Endothelial cell of umbilical vein (primary cell): ENCODE measurements at regions not wholly inside any gene's neighbourhood (a gene's known extent, or its start where the extent isn't known, plus 50 kb on each side); places are given as distances from the start of the nearest gene placed in this dataset.

Experiments
- BruUV-seq: library from RNA; stranded (reverse); fragments of 400-500 nt; replicated peaks from 2 replicates; lab custom pipeline; 2021; lab: Mats Ljungman, UMichigan
- CTCF ChIA-PET: fragments of 300-600, 350-600 bp; sonication (Branson Sonifier 250); formaldehyde crosslinking; loops from one replicate; lab custom pipeline; 2021; ENCODE audit warnings: antibody characterized with exemption, inconsistent platforms; lab: Charles Lee
- POLR2A ChIA-PET: fragments of 300-600, 350-600 bp; sonication (Branson Sonifier 250); formaldehyde crosslinking; loops from one replicate; lab custom pipeline; 2021; ENCODE audit warnings: antibody characterized with exemption, inconsistent platforms; lab: Charles Lee
- DNase-seq: peaks from one replicate; pipeline ENCODE4 v3.0.0-alpha.2; 2011; ENCODE audit warnings: low read depth, low spot score
- FAIRE-seq: peaks from 2 replicates; lab custom pipeline; 2011; peaks lifted over from hg19 to GRCh38; lab: Jason Lieb, UNC
- H2AFZ ChIP-seq: 2 replicates; pipeline ENCODE4 v1.6.0; 2012; ENCODE audit warnings: low read depth, low read length, control low read depth, inconsistent platforms
- H3K27ac ChIP-seq: 2 replicates; pipeline ENCODE4 v1.5.1; 2011; ENCODE audit warnings: low read depth, mild to moderate bottlenecking, control low read depth, low read length, moderate library complexity; ENCODE audit not compliant: insufficient read depth
- H3K27me3 ChIP-seq, 2 experiments: 2 replicates each; pipeline versions ENCODE4 v1.6.0 to v1.6.1; 2011; ENCODE audit warnings: low read length in 2 of 2, mixed read lengths in 1 of 2; ENCODE audit not compliant: control insufficient read depth in 2 of 2, insufficient read depth in 2 of 2
- H3K36me3 ChIP-seq, 2 experiments: 2 replicates in 1 of 2; 3 replicates in 1 of 2; pipeline ENCODE4 v1.5.1; 2011; ENCODE audit warnings: low read length in 2 of 2, mild to moderate bottlenecking in 1 of 2, moderate library complexity in 1 of 2; ENCODE audit not compliant: control insufficient read depth in 2 of 2, insufficient read depth in 2 of 2; ENCODE audit errors: extremely low read depth in 1 of 2
- H3K4me1 ChIP-seq: 3 replicates; pipeline ENCODE4 v1.5.1; 2011; ENCODE audit warnings: mild to moderate bottlenecking, low read length; ENCODE audit not compliant: control insufficient read depth, insufficient read depth; ENCODE audit errors: extremely low read depth
- H3K4me2 ChIP-seq: 2 replicates; pipeline ENCODE4 v1.6.1; 2011; ENCODE audit warnings: low read length, control low read depth, mixed read lengths; ENCODE audit not compliant: insufficient read depth
- H3K4me3 ChIP-seq, 3 experiments: fragments of 200-600 bp in 1 of 3; sonication (generic), shearing (Covaris generic) in 1 of 3; replicated peaks in 1 of 3; 2 replicates each; pipeline ENCODE4 v1.5.1; 2011 to 2016; ENCODE audit warnings: control low read depth in 3 of 3, low read length in 3 of 3, mild to moderate bottlenecking in 2 of 3, inconsistent platforms in 1 of 3, low read depth in 1 of 3, moderate library complexity in 1 of 3; ENCODE audit not compliant: insufficient read depth in 1 of 3
- H3K79me2 ChIP-seq: 2 replicates; pipeline ENCODE4 v1.6.0; 2012; ENCODE audit warnings: low read length, inconsistent platforms; ENCODE audit not compliant: control insufficient read depth, insufficient read depth
- H3K9ac ChIP-seq: replicated peaks from 2 replicates; pipeline ENCODE3; 2011; ENCODE audit warnings: low read length, control low read depth; ENCODE audit not compliant: insufficient read depth; ENCODE audit errors: extremely low read depth
- H3K9me1 ChIP-seq: replicated peaks from 3 replicates; pipeline ENCODE4 v1.6.0; 2011; ENCODE audit warnings: mild to moderate bottlenecking, low read length; ENCODE audit not compliant: control insufficient read depth, insufficient read depth; ENCODE audit errors: extremely low read depth
- H3K9me3 ChIP-seq: replicated peaks from 2 replicates; pipeline ENCODE4 v1.5.1; 2012; ENCODE audit warnings: low read length, inconsistent platforms; ENCODE audit not compliant: control insufficient read depth, insufficient read depth
- H4K20me1 ChIP-seq: replicated peaks from 2 replicates; pipeline ENCODE3; 2011; ENCODE audit warnings: mild to moderate bottlenecking, low read length; ENCODE audit not compliant: control insufficient read depth, insufficient read depth; ENCODE audit errors: extremely low read depth
- CTCF ChIP-seq, 2 donors: IDR thresholded peaks; 1 replicate in 1 of 2; 2 replicates in 1 of 2; pipeline ENCODE4 v1.5.1; 2011; ENCODE audit warnings: low read length in 2 of 2, mild to moderate bottlenecking in 2 of 2, moderate library complexity in 2 of 2, control low read depth in 1 of 2, inconsistent platforms in 1 of 2, low read depth in 1 of 2; ENCODE audit not compliant: insufficient read depth in 1 of 2; ENCODE audit errors: extremely low read depth in 1 of 2
- EZH2 ChIP-seq: IDR thresholded peaks from 2 replicates; pipeline ENCODE4 v1.6.1; 2012; ENCODE audit warnings: borderline replicate concordance, low read depth, mild to moderate bottlenecking, moderate library complexity, low read length, inconsistent platforms; ENCODE audit not compliant: severe bottlenecking
- FOS ChIP-seq: IDR thresholded peaks from 2 replicates; pipeline ENCODE4 v1.6.1; 2011; ENCODE audit warnings: mild to moderate bottlenecking, low read length, moderate library complexity, borderline replicate concordance; ENCODE audit not compliant: insufficient read depth
- GATA2 ChIP-seq: IDR thresholded peaks from 2 replicates; pipeline ENCODE4 v1.7.0; 2011; ENCODE audit warnings: low read depth, mild to moderate bottlenecking, moderate library complexity, mixed read lengths, low read length; ENCODE audit not compliant: insufficient read length, insufficient read depth
- JUN ChIP-seq: IDR thresholded peaks from 2 replicates; pipeline ENCODE4 v1.6.1; 2011; ENCODE audit warnings: borderline replicate concordance, low read depth; ENCODE audit not compliant: insufficient read length, insufficient read depth
- MYC ChIP-seq: IDR thresholded peaks from one replicate; pipeline ENCODE4 v1.6.1; 2011; ENCODE audit warnings: mild to moderate bottlenecking, low read depth, low read length
- POLR2A ChIP-seq: IDR thresholded peaks from 2 replicates; pipeline ENCODE4 v1.6.1; 2012; ENCODE audit warnings: low read depth, mild to moderate bottlenecking, control low read depth, low read length
- POLR2AphosphoS5 ChIP-seq: IDR thresholded peaks from 2 replicates; pipeline ENCODE4 v1.6.1; 2012; ENCODE audit warnings: low read depth, mild to moderate bottlenecking, control low read depth, low read length, moderate library complexity; ENCODE audit not compliant: insufficient read depth
- dilution Hi-C: fragments of 300-500 bp; cut with MboI; formaldehyde crosslinking; loops from one replicate; pipeline ENCODE4 v1.15.0; 2019; ENCODE audit warnings: low sequenced_read_pairs; ENCODE audit not compliant: extremely low pct_ligation_motif_present
- intact Hi-C: fragments of 100-400 bp; cut with micrococcal nuclease; formaldehyde crosslinking; loops from one replicate; pipeline ENCODE4 v1.10.0; 2022
- TF ChIP-seq, protein P1 (sequence below): IDR thresholded peaks from 2 replicates; pipeline ENCODE4 v1.6.1; 2011; ENCODE audit not compliant: insufficient read depth, insufficient read length

GRCh38 chr7:46214526-46214925 lies 293.5 kb upstream of the IGFBP3 start:
- no TSS peak for BruUV-seq
- H3K27me3 ChIP-seq, result no peaks in the 10 kb centered on the region
- no peaks in the 10 kb centered on the region for H4K20me1 ChIP-seq
- dilution Hi-C loops (no loop called here), intact Hi-C loops (no loop called here)
- H3K4me1 ChIP-seq, result no peaks in the 10 kb centered on the region
- H3K36me3 ChIP-seq, result no peaks in the 10 kb centered on the region
- TF ChIP-seq JUN, result no peak
- TF ChIP-seq MYC, result no peak
- TF ChIP-seq POLR2A, result no peak
- TF ChIP-seq GATA2, result no peak
- ChIA-PET POLR2A (no interaction called here), CTCF (interaction anchor here (0.7 kb wide), 1 partner anchor 9 kb away, joined by 3 read pairs; no protein-coding TSS in a partner anchor)
- H2AFZ ChIP-seq, result no peak overlapping the region
- H3K4me2 ChIP-seq, result no peak overlapping the region
- DNase-seq (no peak), FAIRE-seq (no peak)
- no peak overlapping the region for H3K9ac ChIP-seq
- H3K27ac ChIP-seq, result no peak overlapping the region
- no peaks in the 10 kb centered on the region for H3K79me2 ChIP-seq
- no peak overlapping the region for H3K4me3 ChIP-seq
- no peaks in the 10 kb centered on the region for H3K9me3 ChIP-seq
- H3K9me1 ChIP-seq, result no peaks in the 10 kb centered on the region

- Histone ChIP-seq H3K27me3 (no peaks in the 10 kb centered on the region), H3K9ac (no peak overlapping the region), H3K4me1 (no peaks in the 10 kb centered on the region), H2AFZ (no peak overlapping the region), H3K27ac (no peak overlapping the region), H3K4me3 (no peak overlapping the region), H4K20me1 (no peaks in the 10 kb centered on the region), H3K9me1 (no peaks in the 10 kb centered on the region), H3K79me2 (no peaks in the 10 kb centered on the region), H3K36me3 (no peaks in the 10 kb centered on the region), H3K4me2 (no peak overlapping the region), H3K9me3 (no peaks in the 10 kb centered on the region)
- FAIRE-seq (no peak), DNase-seq (no peak)
- dilution Hi-C loops, result no loop called here
- no peak for TF ChIP-seq JUN
- TF ChIP-seq FOS, result no peak
- no peak for TF ChIP-seq CTCF (IDR thresholded peaks at IDR 0.05; ENCODE audit: extremely low read depth in 1 of 2, insufficient read depth in 1 of 2, low read depth in 1 of 2, low read length in 2 of 2)
- TF ChIP-seq, protein P1, sequence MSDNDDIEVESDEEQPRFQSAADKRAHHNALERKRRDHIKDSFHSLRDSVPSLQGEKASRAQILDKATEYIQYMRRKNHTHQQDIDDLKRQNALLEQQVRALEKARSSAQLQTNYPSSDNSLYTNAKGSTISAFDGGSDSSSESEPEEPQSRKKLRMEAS, result no peak
- TF ChIP-seq MYC, result no peak
- TF ChIP-seq POLR2AphosphoS5, result no peak
- TF ChIP-seq POLR2A, result no peak
- no peak for TF ChIP-seq GATA2
- no peak for TF ChIP-seq EZH2
- POLR2A ChIA-PET, result no interaction called here
- intact Hi-C loops, result no loop called here
- no TSS peak for BruUV-seq
- CTCF ChIA-PET, result interaction anchor here (0.9 kb wide), 1 partner anchor 291 kb away, joined by 3 read pairs; no protein-coding TSS in a partner anchor
These were observed 292.1 kb upstream of the IGFBP3 start for GRCh38 chr7:46213154-46213537.
